Smooth muscle cell (in vitro differentiated cells): ENCODE measurements at regions not wholly inside any gene's neighbourhood (a gene's known extent, or its start where the extent isn't known, plus 50 kb on each side); places are given as distances from the start of the nearest gene placed in this dataset.

Source experiments
- DNase-seq: peaks from one replicate; lab custom pipeline; 2025; ENCODE audit not compliant: unreplicated experiment; lab: John Stamatoyannopoulos, UW
- H2AFZ ChIP-seq: fragments of 200-600 bp; sonication (generic); 2 replicates; pipeline ENCODE4 v1.6.0; 2016; ENCODE audit warnings: antibody characterized with exemption, low read depth, mild to moderate bottlenecking
- H3F3A ChIP-seq: fragments of 200-600 bp; sonication (generic); 2 replicates; pipeline ENCODE4 v1.6.0; 2017; ENCODE audit warnings: antibody characterized with exemption, low read depth
- H3K27ac ChIP-seq: fragments of 200-600 bp; sonication (generic); 2 replicates; pipeline ENCODE4 v1.5.1; 2016; ENCODE audit warnings: low read depth, mild to moderate bottlenecking
- H3K27me3 ChIP-seq: fragments of 200-600 bp; sonication (generic); 2 replicates; pipeline ENCODE4 v1.6.1; 2016; ENCODE audit warnings: low read depth, mild to moderate bottlenecking
- H3K36me3 ChIP-seq: fragments of 200-600 bp; sonication (generic); 2 replicates; pipeline ENCODE4 v1.5.1; 2016; ENCODE audit warnings: low read depth
- H3K4me1 ChIP-seq: fragments of 200-600 bp; sonication (generic); 2 replicates; pipeline ENCODE4 v1.5.1; 2016; ENCODE audit warnings: low read depth
- H3K4me2 ChIP-seq: fragments of 200-600 bp; sonication (generic); 2 replicates; pipeline ENCODE4 v1.6.0; 2016; ENCODE audit warnings: mild to moderate bottlenecking
- H3K4me3 ChIP-seq: fragments of 200-600 bp; sonication (generic); 2 replicates; pipeline ENCODE4 v1.5.1; 2016; ENCODE audit warnings: mild to moderate bottlenecking
- H3K79me2 ChIP-seq: fragments of 200-600 bp; sonication (generic); 2 replicates; pipeline ENCODE4 v1.6.0; 2016; ENCODE audit warnings: low read depth, mild to moderate bottlenecking
- H3K9ac ChIP-seq: fragments of 200-600 bp; sonication (generic); 2 replicates; pipeline ENCODE4 v1.6.0; 2016; ENCODE audit warnings: low read depth
- H3K9me3 ChIP-seq: fragments of 200-600 bp; sonication (generic); replicated peaks from 2 replicates; pipeline ENCODE4 v1.5.1; 2016; ENCODE audit warnings: low read depth
- H4K20me1 ChIP-seq: fragments of 200-600 bp; sonication (generic); 2 replicates; pipeline ENCODE4 v1.6.0; 2016; ENCODE audit warnings: low read depth
- CTCF ChIP-seq: fragments of 200-600 bp; sonication (generic); IDR thresholded peaks from 2 replicates; pipeline ENCODE4 v1.5.1; 2017; ENCODE audit warnings: borderline replicate concordance, mild to moderate bottlenecking, antibody characterized with exemption; ENCODE audit not compliant: insufficient read depth, poor library complexity, severe bottlenecking
- WGBS: methylation state at CpG from one replicate; pipeline ENCODE4 v1.1.7; 2016; ENCODE audit warnings: low lambda C conversion rate; 5-methylcytosine and 5-hydroxymethylcytosine counted together

DNA sequence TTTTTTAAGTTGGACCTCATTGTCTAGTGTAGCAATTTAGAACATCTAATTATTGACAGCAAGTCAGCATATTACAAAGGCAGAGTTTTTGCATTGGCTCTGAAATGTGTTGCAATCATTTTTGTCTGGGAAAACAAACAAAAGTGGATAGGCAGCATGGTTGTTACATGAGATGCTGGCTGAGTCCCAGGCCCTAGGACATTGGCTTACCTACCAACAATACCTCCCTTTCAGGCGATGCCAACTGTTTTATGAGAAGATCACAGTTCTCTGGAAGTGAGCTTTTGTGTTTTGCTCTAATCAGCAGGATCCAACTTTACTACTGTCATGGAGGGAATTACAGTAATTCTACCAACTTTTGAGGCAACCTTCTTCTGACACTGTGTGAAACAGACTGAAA lies 71.5 kb upstream of the CXADR start:
- no peak overlapping the region for H3K4me3 ChIP-seq
- H3K9me3 ChIP-seq, result no peaks in the 10 kb centered on the region
- H4K20me1 ChIP-seq, result no peaks in the 10 kb centered on the region
- H3K79me2 ChIP-seq, result no peaks in the 10 kb centered on the region
- H3K4me2 ChIP-seq, result no peak overlapping the region
- peaks cover 53% of the 10 kb centered on the region for H3K4me1 ChIP-seq
- H2AFZ ChIP-seq, result no peak overlapping the region
- no peaks in the 10 kb centered on the region for H3K36me3 ChIP-seq
- H3F3A ChIP-seq, result peaks cover 4% of the 10 kb centered on the region
- 78% methylated on average over 1 of the region's 1 CpG for WGBS
- peak overlapping the region; percentile 3 for H3K27ac ChIP-seq
- no peak overlapping the region for H3K9ac ChIP-seq
- H3K27me3 ChIP-seq, result no peaks in the 10 kb centered on the region
- TF ChIP-seq CTCF, result no peak
- DNase-seq, result no peak

DNA sequence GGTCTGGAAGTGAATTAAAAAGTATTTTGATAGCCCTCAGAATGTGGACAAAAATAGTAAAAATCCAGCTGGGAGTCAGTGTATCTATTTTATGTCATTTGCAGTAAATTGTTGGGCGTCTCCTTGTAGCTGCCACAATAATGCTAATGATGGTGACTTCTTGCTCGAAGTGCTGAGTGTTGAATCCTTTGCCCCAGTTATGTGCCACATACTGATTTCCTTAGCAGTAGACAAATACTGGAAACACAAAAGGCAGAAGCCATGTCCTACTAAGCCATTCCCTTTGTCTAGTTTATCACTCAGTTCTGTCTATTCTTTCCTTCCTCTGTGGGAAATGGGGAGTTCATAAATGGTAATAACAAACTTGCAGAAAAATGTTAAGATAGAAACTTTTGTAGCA lies 70.7 kb upstream of the CXADR start:
- no peak overlapping the region for H3K9ac ChIP-seq
- no peaks in the 10 kb centered on the region for H3K9me3 ChIP-seq
- H3F3A ChIP-seq, result peaks cover 4% of the 10 kb centered on the region
- H3K4me1 ChIP-seq, result peaks cover 47% of the 10 kb centered on the region
- DNase-seq, result no peak
- H3K36me3 ChIP-seq, result no peaks in the 10 kb centered on the region
- H3K79me2 ChIP-seq, result no peaks in the 10 kb centered on the region
- H3K27me3 ChIP-seq, result no peaks in the 10 kb centered on the region
- no peak for TF ChIP-seq CTCF
- no peak overlapping the region for H2AFZ ChIP-seq
- H3K4me2 ChIP-seq, result no peak overlapping the region
- no peak overlapping the region for H3K4me3 ChIP-seq
- 95% methylated on average over 2 of the region's 2 CpGs for WGBS
- H3K27ac ChIP-seq, result peak overlapping the region; percentile 3
- H4K20me1 ChIP-seq, result no peaks in the 10 kb centered on the region

- WGBS, result 94% methylated on average over 5 of the region's 5 CpGs
- Histone ChIP-seq H3K27me3 (no peaks in the 10 kb centered on the region), H3K36me3 (no peaks in the 10 kb centered on the region), H3K79me2 (no peaks in the 10 kb centered on the region), H3K27ac (no peak overlapping the region), H3K4me2 (no peak overlapping the region), H3K9me3 (no peaks in the 10 kb centered on the region), H4K20me1 (no peaks in the 10 kb centered on the region), H3F3A (no peaks in the 10 kb centered on the region), H3K9ac (no peak overlapping the region), H3K4me1 (peaks cover 22% of the 10 kb centered on the region), H3K4me3 (no peak overlapping the region), H2AFZ (no peak overlapping the region)
- no peak for DNase-seq
- no peak for TF ChIP-seq CTCF
These were observed 68.0 kb upstream of the CXADR start for GRCh38 chr21:17444828-17445227.

DNA sequence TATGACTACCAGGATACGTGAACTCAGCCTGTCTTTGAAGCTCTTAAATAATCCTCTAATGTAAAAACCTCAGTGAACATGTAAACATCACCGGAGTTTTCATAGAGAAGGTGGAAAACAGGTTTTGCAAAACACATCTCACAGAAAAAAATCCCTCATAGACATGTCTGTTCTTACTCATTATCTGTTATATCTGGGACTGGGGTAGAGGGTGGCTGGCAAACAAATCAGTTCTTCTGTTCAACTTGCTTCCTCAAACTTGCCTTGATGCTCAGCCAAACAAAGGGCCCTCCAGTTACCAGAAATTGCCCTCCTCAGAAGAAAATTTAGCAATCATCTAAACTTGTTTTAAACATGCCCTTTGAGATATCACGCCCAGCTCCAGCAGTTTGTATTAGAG lies 66.1 kb upstream of the CXADR start:
- Histone ChIP-seq H2AFZ (no peak overlapping the region), H3K27ac (peak overlapping the region; percentile 16), H3K27me3 (no peaks in the 10 kb centered on the region), H3K9me3 (no peaks in the 10 kb centered on the region), H3K4me2 (no peak overlapping the region), H3K79me2 (no peaks in the 10 kb centered on the region), H3K36me3 (no peaks in the 10 kb centered on the region), H3K9ac (no peak overlapping the region), H3K4me1 (peaks cover 11% of the 10 kb centered on the region), H4K20me1 (no peaks in the 10 kb centered on the region), H3K4me3 (no peak overlapping the region), H3F3A (no peaks in the 10 kb centered on the region)
- 73% methylated on average over 3 of the region's 3 CpGs for WGBS
- TF ChIP-seq CTCF, result no peak
- no peak for DNase-seq
